ENCODE measurements at regions not wholly inside any gene's neighbourhood (a gene's known extent, or its start where the extent isn't known, plus 50 kb on each side); places are given as distances from the start of the nearest gene placed in this dataset.

DNA sequence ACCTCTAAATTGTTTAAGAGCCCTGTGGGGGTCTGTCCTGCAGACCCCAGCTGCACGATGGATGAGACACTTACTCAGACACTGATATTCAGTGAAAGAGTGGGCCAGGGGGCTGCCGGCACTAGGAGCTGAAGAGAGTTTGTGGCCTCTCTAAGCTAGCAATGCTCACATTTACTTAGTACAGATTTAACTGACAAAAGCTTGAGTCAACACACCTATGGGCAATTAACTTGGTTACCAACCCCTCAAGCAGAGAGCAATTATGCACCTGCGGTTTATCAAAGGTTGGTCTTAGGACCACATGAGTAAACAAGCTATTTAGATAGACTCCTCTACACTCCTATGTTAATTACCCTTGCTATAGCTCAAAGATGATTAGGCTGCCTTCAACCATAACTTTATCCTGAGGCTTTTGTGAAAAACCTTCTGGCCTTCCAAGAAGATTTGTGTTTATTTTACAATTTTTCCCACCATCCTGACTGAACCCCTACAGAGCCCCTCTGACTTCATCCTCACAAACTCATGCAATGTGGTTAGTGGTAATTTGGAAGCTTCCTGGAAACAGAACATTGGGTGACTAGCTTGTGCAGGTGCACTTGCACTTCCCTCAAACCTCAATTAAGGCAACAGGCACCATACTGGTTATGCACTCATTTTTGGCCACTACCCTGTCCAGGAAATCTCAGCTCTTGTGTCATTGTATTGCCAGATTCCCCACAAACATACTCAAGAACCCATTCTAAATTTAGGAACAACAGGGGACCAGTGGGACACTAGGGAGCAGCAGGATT is 234.4 kb upstream of the ITM2A start:
- H3K4me3 ChIP-seq (ENCODE audit: low read depth, low read length): no peak overlapping the region
- TF ChIP-seq, protein P1, sequence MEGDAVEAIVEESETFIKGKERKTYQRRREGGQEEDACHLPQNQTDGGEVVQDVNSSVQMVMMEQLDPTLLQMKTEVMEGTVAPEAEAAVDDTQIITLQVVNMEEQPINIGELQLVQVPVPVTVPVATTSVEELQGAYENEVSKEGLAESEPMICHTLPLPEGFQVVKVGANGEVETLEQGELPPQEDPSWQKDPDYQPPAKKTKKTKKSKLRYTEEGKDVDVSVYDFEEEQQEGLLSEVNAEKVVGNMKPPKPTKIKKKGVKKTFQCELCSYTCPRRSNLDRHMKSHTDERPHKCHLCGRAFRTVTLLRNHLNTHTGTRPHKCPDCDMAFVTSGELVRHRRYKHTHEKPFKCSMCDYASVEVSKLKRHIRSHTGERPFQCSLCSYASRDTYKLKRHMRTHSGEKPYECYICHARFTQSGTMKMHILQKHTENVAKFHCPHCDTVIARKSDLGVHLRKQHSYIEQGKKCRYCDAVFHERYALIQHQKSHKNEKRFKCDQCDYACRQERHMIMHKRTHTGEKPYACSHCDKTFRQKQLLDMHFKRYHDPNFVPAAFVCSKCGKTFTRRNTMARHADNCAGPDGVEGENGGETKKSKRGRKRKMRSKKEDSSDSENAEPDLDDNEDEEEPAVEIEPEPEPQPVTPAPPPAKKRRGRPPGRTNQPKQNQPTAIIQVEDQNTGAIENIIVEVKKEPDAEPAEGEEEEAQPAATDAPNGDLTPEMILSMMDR (conservative IDR thresholded peaks at IDR 0.05; ENCODE audit: low read depth, low read length): no peak
- no peak for DNase-seq (ENCODE audit: low read depth)

DNA sequence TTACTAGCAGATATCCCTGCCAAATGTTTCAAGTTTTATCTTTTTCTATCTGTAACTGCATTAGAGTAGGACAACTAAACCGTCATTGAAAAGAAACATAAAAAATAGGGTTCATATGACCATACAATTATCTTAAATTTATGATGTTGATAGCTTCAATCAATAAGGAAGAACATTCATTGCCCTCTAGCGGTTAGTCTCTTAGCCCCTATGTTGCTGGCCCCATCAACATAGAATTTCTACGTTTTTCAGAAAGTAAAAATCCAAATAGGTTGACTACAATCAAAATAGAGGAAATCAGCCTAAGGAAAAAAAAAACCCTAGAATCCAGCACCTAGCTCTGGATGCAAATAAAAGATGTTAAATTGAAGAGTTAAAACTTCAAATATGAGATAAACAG is 225.1 kb upstream of the ITM2A start:
- TF ChIP-seq, protein P1 (conservative IDR thresholded peaks at IDR 0.05; ENCODE audit: low read depth, low read length): no peak
- no peak for DNase-seq (ENCODE audit: low read depth)
- H3K4me3 ChIP-seq (ENCODE audit: low read depth, low read length): no peak overlapping the region

DNA sequence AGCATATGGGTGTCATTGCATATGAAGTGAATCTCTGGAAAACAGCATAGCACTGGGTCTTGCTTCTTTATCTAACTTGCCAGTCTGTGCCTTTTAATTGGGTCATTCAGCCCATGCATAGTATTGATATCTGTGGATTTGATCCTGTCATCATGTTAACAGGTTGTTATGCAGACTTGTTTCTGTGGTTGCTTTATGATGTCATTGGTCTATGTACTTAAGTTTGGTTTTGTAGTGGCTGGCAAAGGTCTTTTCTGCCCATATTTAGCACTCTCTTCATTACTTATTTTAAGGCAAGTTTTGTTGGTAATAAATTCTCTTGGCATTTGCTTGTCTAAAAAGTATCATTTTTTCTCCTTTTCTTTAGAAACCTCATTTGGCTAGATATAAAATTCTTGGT is 221.1 kb upstream of the ITM2A start:
- no peak for DNase-seq (ENCODE audit: low read depth)
- TF ChIP-seq, protein P1 (conservative IDR thresholded peaks at IDR 0.05; ENCODE audit: low read depth, low read length): no peak
- no peak overlapping the region for H3K4me3 ChIP-seq (ENCODE audit: low read depth, low read length)

DNA sequence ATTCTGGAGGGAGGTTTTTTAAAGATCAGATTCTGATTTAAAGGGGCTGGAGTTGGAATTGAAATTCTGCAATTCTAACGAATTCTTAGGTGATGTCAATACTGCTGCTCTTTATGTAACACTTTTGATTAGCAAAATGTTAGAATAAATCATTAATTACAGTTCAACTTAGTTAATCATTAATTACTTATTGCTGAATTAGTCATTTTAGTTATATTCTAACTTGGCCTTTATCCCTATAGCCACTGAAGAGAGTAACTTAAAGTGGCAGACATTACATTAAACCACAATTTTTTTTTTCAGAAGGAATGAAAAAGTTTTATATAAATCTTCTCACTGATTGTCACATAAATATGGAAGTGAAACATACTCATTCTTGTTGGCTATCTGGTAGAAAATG is 206.6 kb upstream of the ITM2A start:
- DNase-seq (ENCODE audit: low read depth): no peak
- no peak overlapping the region for H3K4me3 ChIP-seq (ENCODE audit: low read depth, low read length)
- TF ChIP-seq, protein P1 (conservative IDR thresholded peaks at IDR 0.05; ENCODE audit: low read depth, low read length): no peak

DNA sequence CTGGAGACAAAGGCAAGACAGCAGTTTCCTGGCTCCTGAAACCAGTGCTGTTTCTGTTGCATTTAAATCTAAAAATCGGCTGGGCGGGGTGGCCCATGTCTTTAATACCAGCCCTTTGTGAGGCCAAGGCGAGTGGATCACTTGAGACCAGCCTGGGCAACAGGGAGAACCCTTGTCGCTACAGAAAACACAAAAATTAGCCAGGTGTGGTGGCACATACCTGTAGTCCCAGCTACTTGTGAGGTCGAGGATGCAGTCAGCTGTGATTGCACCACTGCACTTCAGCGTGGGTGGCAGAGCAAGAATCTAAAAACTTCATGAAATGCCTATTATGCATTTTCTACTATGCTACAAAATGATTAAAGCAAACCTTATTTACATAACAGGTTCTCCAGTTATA is 205.4 kb upstream of the ITM2A start:
- H3K4me3 ChIP-seq (ENCODE audit: low read depth, low read length): no peak overlapping the region
- TF ChIP-seq, protein P1 (conservative IDR thresholded peaks at IDR 0.05; ENCODE audit: low read depth, low read length): no peak
- no peak for DNase-seq (ENCODE audit: low read depth)

DNA sequence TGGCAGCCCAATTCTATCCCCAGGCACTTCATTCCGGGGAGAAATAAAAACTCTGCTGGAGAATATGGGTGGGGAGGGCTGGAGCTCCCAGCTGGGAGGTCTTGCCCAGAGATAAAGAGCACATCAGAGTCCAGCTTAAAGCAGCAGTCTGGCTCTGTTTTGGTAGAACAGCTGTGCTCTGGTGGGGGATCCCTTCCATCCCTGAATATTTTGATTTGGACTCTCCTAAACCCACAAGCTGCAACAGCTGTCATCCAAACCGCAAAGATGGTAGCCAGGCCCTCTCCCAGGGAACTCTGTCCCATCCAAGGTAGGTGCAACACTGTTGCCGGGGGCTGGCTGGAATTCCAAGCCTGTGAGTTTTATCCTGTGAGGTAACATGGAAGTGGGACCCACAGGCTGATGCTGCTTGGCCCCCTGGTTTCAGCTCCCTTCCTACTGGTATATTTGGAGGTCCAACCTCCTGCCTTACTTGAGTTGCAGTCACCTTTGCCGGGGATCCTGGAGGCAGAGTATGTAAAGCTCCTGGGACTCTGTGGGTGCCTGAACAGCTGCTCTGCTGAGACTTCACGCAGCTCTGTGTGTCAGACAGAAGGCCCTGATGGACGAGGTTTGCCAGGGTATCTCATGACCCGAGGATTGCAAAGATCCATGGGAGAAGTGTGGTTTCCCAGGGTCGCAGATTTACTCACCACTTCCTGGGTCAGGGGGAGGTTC is 203.5 kb upstream of the ITM2A start:
- TF ChIP-seq, protein P1 (conservative IDR thresholded peaks at IDR 0.05; ENCODE audit: low read depth, low read length): no peak
- no peak overlapping the region for H3K4me3 ChIP-seq (ENCODE audit: low read depth, low read length)
- no peak for DNase-seq (ENCODE audit: low read depth)
